ENCODE measurements at regions not wholly inside any gene's neighbourhood (a gene's known extent, or its start where the extent isn't known, plus 50 kb on each side); places are given as distances from the start of the nearest gene placed in this dataset.

GRCh38 chr10:36236341-36236740, 594.2 kb upstream of the FZD8 start:
- TF ChIP-seq CTCF (conservative IDR thresholded peaks at IDR 0.05; ENCODE audit: low read length) (no peak), EZH2phosphoT487 (IDR thresholded peaks at IDR 0.05; ENCODE audit: borderline replicate concordance) (no peak)

Measured in Loucy (cell line).